HG02571 (cell line): ENCODE measurements at regions not wholly inside any gene's neighbourhood (a gene's known extent, or its start where the extent isn't known, plus 50 kb on each side); places are given as distances from the start of the nearest gene placed in this dataset.
"Not testable (repeated sequence)": the region's sequence is repeated elsewhere in the genome, so short reads cannot be mapped to it uniquely, and the experiment has no call there.

Source experiments
- ATAC-seq: cut with Tn5 transposase; IDR thresholded peaks from one replicate; pipeline ENCODE4 v1.9.1; 2021; ENCODE audit warnings: mild to moderate bottlenecking, moderate library complexity; ENCODE audit not compliant: unreplicated experiment

GRCh38 chr6:74733830-74734620 is 471.8 kb downstream of the COL12A1 start:
- ATAC-seq = no peak

GRCh38 chr6:74731931-74732330 is 473.9 kb downstream of the COL12A1 start:
- no peak for ATAC-seq

- ATAC-seq = no peak
Measured at GRCh38 chr6:74731204-74731603, 474.6 kb downstream of the COL12A1 start.

GRCh38 chr6:74720923-74721322 is 484.9 kb downstream of the COL12A1 start:
- no peak for ATAC-seq

- ATAC-seq = no peak
Measured at GRCh38 chr6:74717591-74717990, 488.3 kb downstream of the COL12A1 start.

- ATAC-seq = no peak
Measured at GRCh38 chr6:74715355-74716085, 490.3 kb downstream of the COL12A1 start.

GRCh38 chr6:74713941-74714340 is 491.9 kb downstream of the COL12A1 start:
- no peak for ATAC-seq

GRCh38 chr6:74705451-74705850 is 500.4 kb downstream of the COL12A1 start:
- ATAC-seq = no peak

GRCh38 chr6:74704540-74704939 is 501.3 kb downstream of the COL12A1 start:
- not testable (repeated sequence) for ATAC-seq

- no peak for ATAC-seq
Measured at GRCh38 chr6:74690365-74690764, 515.5 kb downstream of the COL12A1 start.

- ATAC-seq = no peak
Measured at GRCh38 chr6:74689601-74690000, 516.3 kb downstream of the COL12A1 start.

GRCh38 chr6:74677463-74677862 is 528.4 kb downstream of the COL12A1 start:
- ATAC-seq = no peak

GRCh38 chr6:74676906-74677305 is 528.9 kb downstream of the COL12A1 start:
- no peak for ATAC-seq

GRCh38 chr6:74674377-74674776 is 531.5 kb downstream of the COL12A1 start:
- ATAC-seq = no peak

GRCh38 chr6:74671558-74672025 is 534.3 kb downstream of the COL12A1 start:
- no peak for ATAC-seq

GRCh38 chr6:74658391-74658790 is 547.5 kb downstream of the COL12A1 start:
- ATAC-seq = no peak

GRCh38 chr6:74657931-74658330 is 547.9 kb downstream of the COL12A1 start:
- ATAC-seq = no peak

- ATAC-seq = no peak
Measured at GRCh38 chr6:74657011-74657410, 548.8 kb downstream of the COL12A1 start.

- no peak for ATAC-seq
Measured at GRCh38 chr6:74656453-74656852, 549.4 kb downstream of the COL12A1 start.

GRCh38 chr6:74654296-74654695 is 551.6 kb downstream of the COL12A1 start:
- ATAC-seq = no peak

- no peak for ATAC-seq
Measured at GRCh38 chr6:74651948-74652842, 553.7 kb downstream of the COL12A1 start.
